ENCODE measurements at regions not wholly inside any gene's neighbourhood (a gene's known extent, or its start where the extent isn't known, plus 50 kb on each side); places are given as distances from the start of the nearest gene placed in this dataset.

DNA sequence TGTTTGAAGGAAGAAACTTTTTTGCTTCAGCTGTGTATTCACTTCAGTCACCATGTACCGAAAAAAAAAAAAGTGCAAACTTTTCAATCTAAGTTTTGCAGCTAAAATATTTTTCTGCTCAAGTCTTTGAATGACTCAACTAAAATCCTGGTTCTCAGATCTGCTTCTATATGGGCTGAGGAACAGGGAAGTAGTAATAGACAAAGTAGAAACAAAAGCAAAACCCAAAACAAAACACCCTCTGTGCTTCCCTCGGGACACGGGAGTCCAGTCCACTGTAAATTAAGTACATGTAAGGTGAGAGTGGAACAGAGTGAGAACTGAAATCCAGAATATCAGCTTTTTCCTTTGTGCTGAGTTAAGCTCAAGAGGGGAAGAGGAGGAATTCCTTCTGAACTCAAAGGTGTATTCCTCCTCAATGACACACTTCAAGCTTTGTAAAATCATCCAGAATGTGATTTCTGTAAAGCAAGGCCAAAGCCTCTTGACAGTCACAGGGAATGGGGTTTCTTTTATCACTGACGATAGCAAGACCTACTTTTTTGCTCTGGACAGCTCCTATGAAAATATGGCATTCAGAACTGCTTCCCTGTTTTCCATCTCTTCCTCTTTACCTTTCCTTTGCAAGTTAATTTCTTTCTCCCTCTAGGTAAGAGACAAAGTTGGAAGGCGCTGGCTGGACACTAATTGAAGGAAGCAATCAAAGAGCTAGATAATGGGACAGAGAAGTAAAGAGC, 433.5 kb upstream of the MMADHC start:
- Histone ChIP-seq H3K9me3 (ENCODE audit: control insufficient read depth in 2 of 3, low read length in 3 of 3) (no peaks in the 10 kb centered on the region), H3K27me3 (ENCODE audit: control insufficient read depth in 2 of 2, insufficient read depth in 2 of 2, low read length in 2 of 2) (no peaks in the 10 kb centered on the region), H3K36me3 (ENCODE audit: control insufficient read depth in 2 of 3, insufficient read depth in 3 of 3, low read length in 3 of 3) (no peaks in the 10 kb centered on the region), H3K4me3 (ENCODE audit: low read length) (no peak overlapping the region), H3K27ac (ENCODE audit: low read depth, low read length) (no peak overlapping the region), H3K4me1 (ENCODE audit: control insufficient read depth in 2 of 2, insufficient read depth in 2 of 2, low read length in 2 of 2) (no peaks in the 10 kb centered on the region)
- Mint-ChIP-seq H3K27ac (no peak overlapping the region), H3K27me3 (no peaks in the 10 kb centered on the region), H3K36me3 (no peaks in the 10 kb centered on the region), H3K4me1 (no peaks in the 10 kb centered on the region), H3K9me3 (peaks cover 0 to 2% (median 0%) of the 10 kb centered on the region in 11 donors), H3K4me3 (no peak overlapping the region)
- intact Hi-C loops (cut with micrococcal nuclease), result loop anchor here in 1 of 2 donors (5.0 to 10.0 kb wide), 2 partner anchors 424 to 1376 kb away; partner anchors contain the start of gene EPC2
- DNase-seq (no peak), ATAC-seq (no peak)
- ChIA-PET POLR2A (no interaction called here), CTCF (no interaction called here)

DNA sequence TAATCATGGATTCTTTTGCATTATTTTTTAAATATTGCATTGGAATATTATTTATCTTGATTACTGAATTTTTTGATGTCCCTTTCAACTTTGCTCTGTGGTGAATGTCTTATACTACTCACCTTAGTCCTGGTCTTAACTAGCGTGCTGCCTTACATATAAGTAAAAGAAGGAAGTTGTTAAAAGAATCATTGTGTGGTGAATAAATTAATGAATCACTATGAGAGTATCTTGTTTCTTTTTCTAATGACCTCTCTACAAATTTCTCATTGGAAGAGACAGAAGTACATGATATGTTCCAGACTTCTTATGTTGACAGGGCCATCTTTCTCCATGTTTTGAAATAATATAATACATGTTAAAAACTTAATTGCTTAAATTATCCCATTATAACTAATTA, 432.6 kb upstream of the MMADHC start:
- ChIA-PET POLR2A (no interaction called here), CTCF (no interaction called here)
- no peaks in the 10 kb centered on the region for H3K4me1 ChIP-seq (ENCODE audit: control insufficient read depth in 2 of 2, insufficient read depth in 2 of 2, low read length in 2 of 2)
- no peak for ATAC-seq
- no peak for DNase-seq
- no peak overlapping the region for H3K4me3 Mint-ChIP-seq
- H3K27me3 Mint-ChIP-seq, result no peaks in the 10 kb centered on the region
- no peaks in the 10 kb centered on the region for H3K27me3 ChIP-seq (ENCODE audit: control insufficient read depth in 2 of 2, insufficient read depth in 2 of 2, low read length in 2 of 2)
- peaks cover 0 to 2% (median 0%) of the 10 kb centered on the region in 11 donors for H3K9me3 Mint-ChIP-seq
- H3K27ac Mint-ChIP-seq, result no peak overlapping the region
- H3K36me3 ChIP-seq (ENCODE audit: control insufficient read depth in 2 of 3, insufficient read depth in 3 of 3, low read length in 3 of 3), result no peaks in the 10 kb centered on the region
- H3K36me3 Mint-ChIP-seq, result no peaks in the 10 kb centered on the region
- intact Hi-C loops (cut with micrococcal nuclease), result loop anchor here in 1 of 2 donors (5.0 to 10.0 kb wide), 2 partner anchors 423 to 1375 kb away; partner anchors contain the start of gene EPC2
- H3K4me1 Mint-ChIP-seq, result no peaks in the 10 kb centered on the region
- no peak overlapping the region for H3K27ac ChIP-seq (ENCODE audit: low read depth, low read length)
- H3K9me3 ChIP-seq (ENCODE audit: control insufficient read depth in 2 of 3, low read length in 3 of 3), result no peaks in the 10 kb centered on the region
- no peak overlapping the region for H3K4me3 ChIP-seq (ENCODE audit: low read length)

DNA sequence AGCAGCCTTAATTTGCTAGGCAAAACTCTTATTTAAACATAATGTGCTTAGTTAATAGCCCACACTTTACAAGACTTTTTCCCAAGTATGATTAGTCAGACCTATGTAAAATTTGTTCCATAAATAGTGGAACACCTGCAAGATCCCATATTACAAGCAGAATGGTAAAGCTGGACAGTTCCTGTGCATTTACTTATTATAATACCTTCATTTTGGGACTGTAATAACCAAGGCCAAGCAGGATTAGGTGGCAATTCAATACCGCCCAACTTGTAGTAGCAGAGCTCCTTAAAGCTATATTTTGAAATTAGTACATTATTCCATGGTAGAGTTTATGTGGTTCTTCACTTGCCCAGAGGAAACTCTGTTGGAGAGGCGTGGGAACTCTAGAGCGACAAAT, 431.5 kb upstream of the MMADHC start:
- Histone ChIP-seq H3K4me1 (ENCODE audit: control insufficient read depth in 2 of 2, insufficient read depth in 2 of 2, low read length in 2 of 2) (no peaks in the 10 kb centered on the region), H3K36me3 (ENCODE audit: control insufficient read depth in 2 of 3, insufficient read depth in 3 of 3, low read length in 3 of 3) (no peaks in the 10 kb centered on the region), H3K4me3 (ENCODE audit: low read length) (no peak overlapping the region), H3K27me3 (ENCODE audit: control insufficient read depth in 2 of 2, insufficient read depth in 2 of 2, low read length in 2 of 2) (no peaks in the 10 kb centered on the region), H3K9me3 (ENCODE audit: control insufficient read depth in 2 of 3, low read length in 3 of 3) (no peaks in the 10 kb centered on the region), H3K27ac (ENCODE audit: low read depth, low read length) (no peak overlapping the region)
- ATAC-seq (no peak), DNase-seq (no peak)
- H3K27ac Mint-ChIP-seq, result no peak overlapping the region
- CTCF ChIA-PET, result no interaction called here
- H3K4me3 Mint-ChIP-seq, result no peak overlapping the region
- H3K27me3 Mint-ChIP-seq, result no peaks in the 10 kb centered on the region
- no peaks in the 10 kb centered on the region for H3K36me3 Mint-ChIP-seq
- intact Hi-C loops (cut with micrococcal nuclease), result no loop called here
- POLR2A ChIA-PET, result no interaction called here
- H3K4me1 Mint-ChIP-seq, result no peaks in the 10 kb centered on the region
- H3K9me3 Mint-ChIP-seq, result peaks cover 0 to 6% (median 0%) of the 10 kb centered on the region in 11 donors

DNA sequence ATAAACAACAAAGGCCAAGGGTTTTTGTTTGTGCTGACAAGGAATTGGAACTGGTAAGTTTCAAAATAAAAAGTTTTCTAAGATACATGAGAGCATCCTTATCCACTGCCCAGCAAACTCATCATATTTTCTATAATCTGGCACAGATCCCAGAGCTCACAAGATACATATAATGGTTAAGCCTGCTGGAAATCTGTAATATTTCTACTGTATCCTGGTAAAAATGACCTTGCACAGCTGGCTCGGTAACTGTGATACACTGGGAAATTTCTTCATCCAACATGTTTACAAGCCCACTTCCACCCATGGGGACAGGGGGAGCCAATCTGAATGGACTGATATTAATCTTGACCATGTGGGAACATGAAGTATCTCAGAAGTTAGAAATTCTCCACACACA, 425.4 kb upstream of the MMADHC start:
- Histone ChIP-seq H3K4me1 (ENCODE audit: control insufficient read depth in 2 of 2, insufficient read depth in 2 of 2, low read length in 2 of 2) (no peaks in the 10 kb centered on the region), H3K27ac (ENCODE audit: low read depth, low read length) (no peak overlapping the region), H3K36me3 (ENCODE audit: control insufficient read depth in 2 of 3, insufficient read depth in 3 of 3, low read length in 3 of 3) (no peaks in the 10 kb centered on the region), H3K27me3 (ENCODE audit: control insufficient read depth in 2 of 2, insufficient read depth in 2 of 2, low read length in 2 of 2) (no peaks in the 10 kb centered on the region), H3K9me3 (ENCODE audit: control insufficient read depth in 2 of 3, low read length in 3 of 3) (no peaks in the 10 kb centered on the region), H3K4me3 (ENCODE audit: low read length) (no peak overlapping the region)
- no peak overlapping the region for H3K27ac Mint-ChIP-seq
- H3K4me3 Mint-ChIP-seq, result no peak overlapping the region
- H3K36me3 Mint-ChIP-seq, result no peaks in the 10 kb centered on the region
- intact Hi-C loops (cut with micrococcal nuclease), result no loop called here
- H3K27me3 Mint-ChIP-seq, result no peaks in the 10 kb centered on the region
- POLR2A ChIA-PET, result no interaction called here
- no peaks in the 10 kb centered on the region for H3K4me1 Mint-ChIP-seq
- DNase-seq (no peak), ATAC-seq (no peak)
- CTCF ChIA-PET, result no interaction called here
- H3K9me3 Mint-ChIP-seq, result peaks cover 0 to 6% (median 0%) of the 10 kb centered on the region in 11 donors

DNA sequence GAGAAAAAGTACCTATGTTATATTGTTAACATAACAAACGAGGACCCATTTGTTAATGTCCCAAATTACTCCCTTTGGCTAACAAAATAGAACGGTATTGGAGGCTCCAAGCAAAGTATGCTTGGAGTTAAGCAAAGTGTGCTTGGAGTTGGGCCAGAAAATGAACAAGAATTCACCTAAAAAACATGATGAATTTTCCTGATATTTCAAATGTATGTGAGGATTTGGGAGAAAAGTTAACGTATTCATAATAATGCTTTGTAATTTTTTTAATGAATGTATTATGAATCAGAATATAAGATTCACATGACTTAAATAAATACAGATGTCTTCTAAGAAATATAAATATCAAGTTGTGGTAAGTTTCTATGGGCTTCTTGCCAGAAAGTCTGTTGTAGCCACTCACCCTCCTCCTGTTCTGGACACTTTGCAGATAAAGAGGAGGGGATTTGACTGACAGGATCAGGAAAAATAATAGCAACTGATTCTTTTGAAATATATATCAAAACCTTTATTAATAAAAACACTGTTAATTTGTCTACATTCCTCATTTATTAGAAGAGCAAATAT, 423.7 kb upstream of the MMADHC start:
- H3K4me3 Mint-ChIP-seq, result no peak overlapping the region
- no peak for DNase-seq
- CTCF ChIA-PET, result no interaction called here
- H3K36me3 ChIP-seq (ENCODE audit: control insufficient read depth in 2 of 3, insufficient read depth in 3 of 3, low read length in 3 of 3), result no peaks in the 10 kb centered on the region
- POLR2A ChIA-PET, result no interaction called here
- no peaks in the 10 kb centered on the region for H3K27me3 Mint-ChIP-seq
- intact Hi-C loops (cut with micrococcal nuclease), result no loop called here
- H3K27ac ChIP-seq (ENCODE audit: low read depth, low read length), result no peak overlapping the region
- H3K27me3 ChIP-seq (ENCODE audit: control insufficient read depth in 2 of 2, insufficient read depth in 2 of 2, low read length in 2 of 2), result no peaks in the 10 kb centered on the region
- ATAC-seq, result no peak
- no peak overlapping the region for H3K27ac Mint-ChIP-seq
- H3K36me3 Mint-ChIP-seq, result no peaks in the 10 kb centered on the region
- no peaks in the 10 kb centered on the region for H3K9me3 ChIP-seq (ENCODE audit: control insufficient read depth in 2 of 3, low read length in 3 of 3)
- H3K9me3 Mint-ChIP-seq, result peaks cover 0 to 6% (median 0%) of the 10 kb centered on the region in 11 donors
- no peaks in the 10 kb centered on the region for H3K4me1 ChIP-seq (ENCODE audit: control insufficient read depth in 2 of 2, insufficient read depth in 2 of 2, low read length in 2 of 2)
- no peak overlapping the region for H3K4me3 ChIP-seq (ENCODE audit: low read length)
- H3K4me1 Mint-ChIP-seq, result no peaks in the 10 kb centered on the region

DNA sequence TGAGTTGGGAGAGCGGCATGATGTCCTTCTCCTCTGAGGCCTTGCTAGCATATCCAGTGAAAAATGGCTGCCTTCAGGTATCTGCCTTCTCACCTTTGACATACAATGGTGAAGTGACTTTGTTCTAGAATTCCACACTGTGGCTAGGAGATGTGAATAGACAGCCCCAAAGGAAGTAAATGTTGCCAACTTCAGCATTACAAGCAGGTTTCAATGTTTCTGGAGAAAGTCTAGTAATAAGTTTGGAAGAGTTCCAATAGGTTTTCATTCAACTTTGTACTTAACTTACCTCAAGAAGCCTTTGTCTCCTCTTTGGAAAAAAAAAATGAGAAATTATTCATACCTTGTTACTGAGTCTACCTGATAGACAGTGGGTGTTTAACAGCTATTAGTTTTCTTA, 421.3 kb upstream of the MMADHC start:
- no peak for ATAC-seq
- no peaks in the 10 kb centered on the region for H3K36me3 ChIP-seq (ENCODE audit: control insufficient read depth in 2 of 3, insufficient read depth in 3 of 3, low read length in 3 of 3)
- POLR2A ChIA-PET, result no interaction called here

DNA sequence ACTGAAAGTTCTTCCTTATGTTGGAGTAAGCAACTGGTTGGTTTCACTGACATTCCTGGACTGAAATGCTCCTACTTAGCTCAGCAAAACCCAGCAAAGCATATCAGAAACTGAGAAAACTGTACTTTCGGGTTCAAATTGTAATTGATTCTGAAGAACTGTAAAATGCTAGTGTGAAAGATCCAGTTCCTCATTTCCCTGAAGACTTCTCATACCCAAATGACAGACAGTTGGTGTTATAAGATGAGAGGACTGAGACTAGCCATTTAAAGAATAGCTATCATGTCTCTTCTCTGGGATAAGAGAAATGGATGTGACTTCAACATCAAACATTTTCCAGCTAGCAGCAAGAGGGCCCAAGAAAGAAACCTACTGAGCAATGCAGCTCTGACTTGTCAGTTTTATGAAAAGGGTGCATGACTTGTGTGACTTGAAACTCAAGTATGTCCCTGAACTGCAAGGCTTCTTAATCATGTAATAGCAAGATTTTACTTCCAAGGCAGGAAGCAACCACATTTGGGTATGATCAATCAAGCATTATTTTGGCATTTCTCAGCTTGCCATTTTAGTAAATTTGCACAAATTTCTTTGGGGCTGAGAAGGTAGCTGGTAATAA, 420.3 kb upstream of the MMADHC start:
- no peak for ATAC-seq

More for the DNA sequence above, 421.3 kb upstream of the MMADHC start:
- CTCF ChIA-PET, result no interaction called here
- Histone ChIP-seq H3K27me3 (ENCODE audit: control insufficient read depth in 2 of 2, insufficient read depth in 2 of 2, low read length in 2 of 2) (no peaks in the 10 kb centered on the region), H3K27ac (ENCODE audit: low read depth, low read length) (no peak overlapping the region), H3K4me3 (ENCODE audit: low read length) (no peak overlapping the region), H3K4me1 (ENCODE audit: control insufficient read depth in 2 of 2, insufficient read depth in 2 of 2, low read length in 2 of 2) (no peaks in the 10 kb centered on the region), H3K9me3 (ENCODE audit: control insufficient read depth in 2 of 3, low read length in 3 of 3) (no peaks in the 10 kb centered on the region)
- Mint-ChIP-seq H3K4me3 (no peak overlapping the region), H3K27me3 (no peaks in the 10 kb centered on the region), H3K27ac (no peak overlapping the region), H3K4me1 (no peaks in the 10 kb centered on the region), H3K36me3 (no peaks in the 10 kb centered on the region), H3K9me3 (peaks cover 0 to 5% (median 0%) of the 10 kb centered on the region in 11 donors)
- no peak for DNase-seq
- intact Hi-C loops (cut with micrococcal nuclease), result no loop called here

More for the DNA sequence above, 420.3 kb upstream of the MMADHC start:
- no peaks in the 10 kb centered on the region for H3K9me3 ChIP-seq (ENCODE audit: control insufficient read depth in 2 of 3, low read length in 3 of 3)
- Mint-ChIP-seq H3K4me1 (no peaks in the 10 kb centered on the region), H3K36me3 (no peaks in the 10 kb centered on the region), H3K27ac (no peak overlapping the region), H3K9me3 (peaks cover 0 to 5% (median 0%) of the 10 kb centered on the region in 11 donors), H3K27me3 (no peaks in the 10 kb centered on the region), H3K4me3 (no peak overlapping the region)
- no peak overlapping the region for H3K4me3 ChIP-seq (ENCODE audit: low read length)
- ChIA-PET POLR2A (no interaction called here), CTCF (no interaction called here)
- no peaks in the 10 kb centered on the region for H3K4me1 ChIP-seq (ENCODE audit: control insufficient read depth in 2 of 2, insufficient read depth in 2 of 2, low read length in 2 of 2)
- intact Hi-C loops (cut with micrococcal nuclease), result no loop called here
- H3K36me3 ChIP-seq (ENCODE audit: control insufficient read depth in 2 of 3, insufficient read depth in 3 of 3, low read length in 3 of 3), result no peaks in the 10 kb centered on the region
- no peak for DNase-seq
- H3K27me3 ChIP-seq (ENCODE audit: control insufficient read depth in 2 of 2, insufficient read depth in 2 of 2, low read length in 2 of 2), result no peaks in the 10 kb centered on the region
- H3K27ac ChIP-seq (ENCODE audit: low read depth, low read length), result no peak overlapping the region

Measured in naive thymus-derived CD4-positive, alpha-beta T cell (primary cell).